Neural progenitor cell (in vitro differentiated cells): ENCODE measurements at regions not wholly inside any gene's neighbourhood (a gene's known extent, or its start where the extent isn't known, plus 50 kb on each side); places are given as distances from the start of the nearest gene placed in this dataset.
A peak's percentile ranks its signal among the peaks of the same experiment; 100 is the strongest.

Experiments
- DNase-seq: peaks from one replicate; pipeline ENCODE4 v3.0.0-alpha.2; 2016; ENCODE audit warnings: low spot score
- H2AFZ ChIP-seq: fragments of 200-600 bp; sonication (generic); replicated peaks from 2 replicates; pipeline ENCODE4 v1.6.1; 2016; ENCODE audit warnings: antibody characterized with exemption
- H3F3A ChIP-seq: fragments of 200-600 bp; sonication (generic); 2 replicates; pipeline ENCODE4 v1.6.1; 2016; ENCODE audit warnings: antibody characterized with exemption, low read depth
- H3K27ac ChIP-seq: fragments of 200-600 bp; sonication (generic); 2 replicates; pipeline ENCODE4 v1.5.1; 2016; ENCODE audit warnings: mild to moderate bottlenecking
- H3K27me3 ChIP-seq: fragments of 200-600 bp; sonication (generic); 2 replicates; pipeline ENCODE4 v1.6.1; 2016; ENCODE audit warnings: mild to moderate bottlenecking, moderate library complexity
- H3K36me3 ChIP-seq: fragments of 200-600 bp; sonication (generic); 2 replicates; pipeline ENCODE4 v1.5.1; 2016
- H3K4me1 ChIP-seq: fragments of 200-600 bp; sonication (generic); 2 replicates; pipeline ENCODE4 v1.6.1; 2016; ENCODE audit warnings: mixed run types
- H3K4me2 ChIP-seq: fragments of 200-600 bp; sonication (generic); 2 replicates; pipeline ENCODE4 v1.6.1; 2016
- H3K4me3 ChIP-seq: fragments of 200-600 bp; sonication (generic); 2 replicates; pipeline ENCODE4 v1.5.1; 2016
- H3K79me2 ChIP-seq: fragments of 200-600 bp; sonication (generic); 2 replicates; pipeline ENCODE4 v1.6.1; 2016; ENCODE audit warnings: low read depth
- H3K9ac ChIP-seq: fragments of 200-600 bp; sonication (generic); 2 replicates; pipeline ENCODE4 v1.6.1; 2016
- H3K9me3 ChIP-seq: fragments of 200-600 bp; sonication (generic); 2 replicates; pipeline ENCODE4 v1.5.1; 2016; ENCODE audit warnings: low read depth
- H4K20me1 ChIP-seq: fragments of 200-600 bp; sonication (generic); 2 replicates; pipeline ENCODE4 v1.6.1; 2016; ENCODE audit warnings: low read depth
- H3K27ac Mint-ChIP-seq: 3 replicates; pipeline ENCODE4 v1.8.0; 2021; ENCODE audit warnings: mixed read lengths
- H3K27me3 Mint-ChIP-seq: 2 replicates; pipeline ENCODE4 v1.8.0; 2022; ENCODE audit warnings: low read depth, mild to moderate bottlenecking, inconsistent platforms, moderate library complexity, mixed read lengths; ENCODE audit not compliant: insufficient read depth
- H3K36me3 Mint-ChIP-seq: 3 replicates; pipeline ENCODE4 v1.8.0; 2021; ENCODE audit warnings: mixed read lengths
- H3K4me1 Mint-ChIP-seq: 3 replicates; pipeline ENCODE4 v1.8.0; 2021; ENCODE audit warnings: mixed read lengths
- H3K4me3 Mint-ChIP-seq: 3 replicates; pipeline ENCODE4 v1.8.0; 2021; ENCODE audit warnings: mild to moderate bottlenecking, moderate library complexity, mixed read lengths
- H3K9me3 Mint-ChIP-seq: 3 replicates; pipeline ENCODE4 v1.8.0; 2020; ENCODE audit warnings: mixed read lengths
- EZH2 ChIP-seq: fragments of 200-600 bp; sonication (generic); IDR thresholded peaks from 2 replicates; pipeline ENCODE4 v1.6.1; 2017; ENCODE audit warnings: antibody characterized with exemption, mild to moderate bottlenecking, moderate library complexity
- EZH2phosphoT487 ChIP-seq: fragments of 200-600 bp; sonication (generic); IDR thresholded peaks from 2 replicates; pipeline ENCODE4 v1.6.1; 2017; ENCODE audit warnings: antibody characterized with exemption
- TF ChIP-seq, protein P1 (sequence below): fragments of 200-600 bp; sonication (generic); IDR thresholded peaks from 2 replicates; pipeline ENCODE4 v1.5.1; 2017; ENCODE audit warnings: antibody characterized with exemption, mild to moderate bottlenecking

DNA sequence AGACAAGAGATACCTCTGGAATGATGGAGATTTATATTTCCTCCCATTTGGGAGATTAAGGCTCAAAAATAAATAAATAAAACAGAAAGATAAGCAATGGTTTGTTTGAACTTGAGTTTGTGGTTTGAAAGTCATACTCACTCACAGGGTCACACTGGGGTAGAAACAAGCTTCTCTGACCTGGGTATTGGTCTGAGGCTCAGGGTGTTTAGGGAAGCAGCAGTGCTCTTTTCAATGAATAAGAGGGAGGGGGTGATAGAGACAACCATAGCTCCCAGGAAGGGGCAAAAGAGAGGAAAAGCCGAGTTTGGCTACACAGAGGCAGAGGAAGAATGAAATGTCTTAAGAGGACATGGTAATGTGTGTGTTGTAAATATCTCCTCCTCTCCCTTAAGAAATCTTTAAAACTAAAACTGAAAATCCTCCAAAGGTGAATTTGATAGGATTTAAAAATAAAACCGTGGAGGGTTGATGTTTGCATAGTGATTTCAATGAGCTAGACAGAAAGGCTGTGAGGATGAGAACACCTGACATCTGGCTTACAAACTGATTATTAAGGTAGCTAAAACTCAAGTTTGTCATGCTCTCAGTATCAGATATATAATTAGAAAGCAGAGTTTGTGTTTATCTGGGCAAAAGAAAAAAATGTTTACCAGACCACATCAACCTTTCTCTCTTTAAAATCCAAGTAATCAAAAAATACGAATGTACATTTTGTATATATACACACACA is 159.9 kb upstream of the TMEFF2 start:
- H3K27me3 ChIP-seq, result no peaks in the 10 kb centered on the region
- no peak overlapping the region for H3K4me2 ChIP-seq
- no peaks in the 10 kb centered on the region for H3F3A ChIP-seq
- H3K9ac ChIP-seq, result no peak overlapping the region
- H3K36me3 ChIP-seq, result no peaks in the 10 kb centered on the region
- no peak overlapping the region for H3K27ac ChIP-seq
- H2AFZ ChIP-seq, result no peak overlapping the region
- Mint-ChIP-seq H3K9me3 (no peaks in the 10 kb centered on the region), H3K36me3 (no peaks in the 10 kb centered on the region), H3K4me1 (no peaks in the 10 kb centered on the region), H3K27ac (no peak overlapping the region), H3K27me3 (no peaks in the 10 kb centered on the region), H3K4me3 (no peak overlapping the region)
- no peaks in the 10 kb centered on the region for H3K4me1 ChIP-seq
- TF ChIP-seq, protein P1, sequence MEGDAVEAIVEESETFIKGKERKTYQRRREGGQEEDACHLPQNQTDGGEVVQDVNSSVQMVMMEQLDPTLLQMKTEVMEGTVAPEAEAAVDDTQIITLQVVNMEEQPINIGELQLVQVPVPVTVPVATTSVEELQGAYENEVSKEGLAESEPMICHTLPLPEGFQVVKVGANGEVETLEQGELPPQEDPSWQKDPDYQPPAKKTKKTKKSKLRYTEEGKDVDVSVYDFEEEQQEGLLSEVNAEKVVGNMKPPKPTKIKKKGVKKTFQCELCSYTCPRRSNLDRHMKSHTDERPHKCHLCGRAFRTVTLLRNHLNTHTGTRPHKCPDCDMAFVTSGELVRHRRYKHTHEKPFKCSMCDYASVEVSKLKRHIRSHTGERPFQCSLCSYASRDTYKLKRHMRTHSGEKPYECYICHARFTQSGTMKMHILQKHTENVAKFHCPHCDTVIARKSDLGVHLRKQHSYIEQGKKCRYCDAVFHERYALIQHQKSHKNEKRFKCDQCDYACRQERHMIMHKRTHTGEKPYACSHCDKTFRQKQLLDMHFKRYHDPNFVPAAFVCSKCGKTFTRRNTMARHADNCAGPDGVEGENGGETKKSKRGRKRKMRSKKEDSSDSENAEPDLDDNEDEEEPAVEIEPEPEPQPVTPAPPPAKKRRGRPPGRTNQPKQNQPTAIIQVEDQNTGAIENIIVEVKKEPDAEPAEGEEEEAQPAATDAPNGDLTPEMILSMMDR, result no peak
- TF ChIP-seq EZH2 (no peak), EZH2phosphoT487 (no peak)
- no peaks in the 10 kb centered on the region for H3K9me3 ChIP-seq
- H3K4me3 ChIP-seq, result no peak overlapping the region
- no peaks in the 10 kb centered on the region for H3K79me2 ChIP-seq
- H4K20me1 ChIP-seq, result no peaks in the 10 kb centered on the region
- no peak for DNase-seq

DNA sequence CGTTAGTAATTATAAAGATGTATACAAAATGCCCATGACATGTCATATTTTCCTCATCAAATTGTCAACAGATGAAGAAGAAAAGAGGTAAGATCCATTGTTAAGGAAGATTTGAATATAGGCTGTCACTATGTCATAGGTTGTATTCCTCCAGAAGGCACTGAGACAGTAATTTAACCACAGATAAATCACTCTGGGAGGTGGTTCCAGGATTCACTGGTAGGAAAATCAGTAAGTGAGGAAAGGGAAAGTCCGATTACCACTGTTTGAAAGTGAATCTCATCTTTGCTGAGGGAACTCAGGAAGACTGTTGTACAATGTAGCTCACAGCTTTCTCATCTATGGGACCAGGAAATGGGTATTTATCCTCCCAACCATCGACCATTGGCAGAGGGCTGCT is 152.8 kb upstream of the TMEFF2 start:
- TF ChIP-seq, protein P1, result no peak
- TF ChIP-seq EZH2 (no peak), EZH2phosphoT487 (no peak)

DNA sequence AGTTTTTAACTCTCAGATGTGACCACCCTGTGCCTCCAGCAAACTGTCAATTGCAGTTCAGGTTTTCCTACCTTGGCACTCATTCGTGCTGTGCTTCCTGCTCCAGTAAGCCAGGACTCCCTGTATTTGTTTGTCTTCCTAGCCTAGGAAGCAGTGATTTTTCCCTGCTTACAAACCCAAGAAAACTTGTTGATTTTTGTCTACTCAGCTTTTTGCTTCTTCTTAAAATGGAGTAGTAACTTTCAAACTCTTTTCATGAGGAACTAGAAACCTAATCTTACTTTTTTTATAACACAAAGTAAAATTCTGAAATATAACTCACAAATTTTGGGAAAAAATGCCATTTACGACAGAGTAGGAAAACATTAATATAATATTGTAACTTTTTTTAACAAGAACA is 150.6 kb upstream of the TMEFF2 start:
- H3K9me3 Mint-ChIP-seq, result no peaks in the 10 kb centered on the region
- TF ChIP-seq, protein P1, result no peak
- TF ChIP-seq EZH2 (no peak), EZH2phosphoT487 (no peak)
- H3K4me2 ChIP-seq, result no peak overlapping the region
- H3K27me3 ChIP-seq, result no peaks in the 10 kb centered on the region
- H3K79me2 ChIP-seq, result no peaks in the 10 kb centered on the region
- H3K27ac Mint-ChIP-seq, result no peak overlapping the region
- H3K27me3 Mint-ChIP-seq, result no peaks in the 10 kb centered on the region
- H3K9me3 ChIP-seq, result no peaks in the 10 kb centered on the region
- H3K4me1 ChIP-seq, result no peaks in the 10 kb centered on the region
- no peaks in the 10 kb centered on the region for H4K20me1 ChIP-seq
- no peaks in the 10 kb centered on the region for H3K4me1 Mint-ChIP-seq
- no peak for DNase-seq
- no peak overlapping the region for H3K4me3 ChIP-seq
- no peaks in the 10 kb centered on the region for H3K36me3 ChIP-seq
- peak overlapping the region; percentile 29 for H2AFZ ChIP-seq
- H3K36me3 Mint-ChIP-seq, result no peaks in the 10 kb centered on the region
- no peaks in the 10 kb centered on the region for H3F3A ChIP-seq
- no peak overlapping the region for H3K27ac ChIP-seq
- no peak overlapping the region for H3K4me3 Mint-ChIP-seq
- H3K9ac ChIP-seq, result no peak overlapping the region

More for the DNA sequence above, 152.8 kb upstream of the TMEFF2 start:
- no peak overlapping the region for H3K4me3 ChIP-seq
- Mint-ChIP-seq H3K27me3 (no peaks in the 10 kb centered on the region), H3K4me3 (no peak overlapping the region), H3K4me1 (no peaks in the 10 kb centered on the region), H3K9me3 (no peaks in the 10 kb centered on the region), H3K36me3 (no peaks in the 10 kb centered on the region), H3K27ac (no peak overlapping the region)
- no peak overlapping the region for H3K9ac ChIP-seq
- peak overlapping the region; percentile 54 for H2AFZ ChIP-seq
- no peak overlapping the region for H3K4me2 ChIP-seq
- H3K4me1 ChIP-seq, result no peaks in the 10 kb centered on the region
- no peaks in the 10 kb centered on the region for H3K79me2 ChIP-seq
- H3K9me3 ChIP-seq, result no peaks in the 10 kb centered on the region
- no peaks in the 10 kb centered on the region for H3K36me3 ChIP-seq
- no peaks in the 10 kb centered on the region for H4K20me1 ChIP-seq
- H3K27ac ChIP-seq, result no peak overlapping the region
- no peak for DNase-seq
- no peaks in the 10 kb centered on the region for H3K27me3 ChIP-seq
- no peaks in the 10 kb centered on the region for H3F3A ChIP-seq
